Heart left ventricle (tissue), 13 donors: ENCODE measurements at regions not wholly inside any gene's neighbourhood (a gene's known extent, or its start where the extent isn't known, plus 50 kb on each side); places are given as distances from the start of the nearest gene placed in this dataset.

ENCODE experiments used
- POLR2A ChIP-seq, 2 donors: fragments of 450-650 bp; IDR thresholded peaks; one replicate each; pipeline ENCODE4 v1.6.1; 2017; ENCODE audit warnings: antibody characterized with exemption in 2 of 2, mild to moderate bottlenecking in 2 of 2, moderate library complexity in 2 of 2
- TF ChIP-seq, protein P1 (sequence below), 12 donors: fragments of 200-600 bp; sonication (generic) in 4 of 12; IDR thresholded peaks; one replicate each; pipeline versions ENCODE4 v1.5.0 to v1.8.0; 2018 to 2022; ENCODE audit warnings: antibody characterized with exemption in 12 of 12, mild to moderate bottlenecking in 5 of 12
- donor health status: ischemic (EF 13 %, LVEDD 7.1; RV severe dilation, severe dysfunction).
- donor health status: DM: no; HTN: yes; CAD: no.
- donor health status: DM: no; HTN: no; CAD: no.
- donor health status: ischemic (EF 25% LVEDD 6.9; RV normal size, moderate dysfunction).
- donor health status: ischemic (EF 25% LVEDD 5.7; RV mildly dilated, moderate dysfunction).
- donor health status: ischemic (EF 35%, LVEDD 5.7; RV mildly dilated, moderate dysfunction).
- donor health status: nonischemic (EF 11% LVEDD 7.7; RV severe dilation, severe dysfunction).
- donor health status: DM: yes; HTN: yes; CAD: no.
- donor health status: PGD.
- donor health status: ischemic (EF 29% LVEDD 5.4; RV normal size, mild dysfunction).
- donor health status: nonischemic (EF 23%, LVEDD 6.1; RV moderate dilation, normal function).

DNA sequence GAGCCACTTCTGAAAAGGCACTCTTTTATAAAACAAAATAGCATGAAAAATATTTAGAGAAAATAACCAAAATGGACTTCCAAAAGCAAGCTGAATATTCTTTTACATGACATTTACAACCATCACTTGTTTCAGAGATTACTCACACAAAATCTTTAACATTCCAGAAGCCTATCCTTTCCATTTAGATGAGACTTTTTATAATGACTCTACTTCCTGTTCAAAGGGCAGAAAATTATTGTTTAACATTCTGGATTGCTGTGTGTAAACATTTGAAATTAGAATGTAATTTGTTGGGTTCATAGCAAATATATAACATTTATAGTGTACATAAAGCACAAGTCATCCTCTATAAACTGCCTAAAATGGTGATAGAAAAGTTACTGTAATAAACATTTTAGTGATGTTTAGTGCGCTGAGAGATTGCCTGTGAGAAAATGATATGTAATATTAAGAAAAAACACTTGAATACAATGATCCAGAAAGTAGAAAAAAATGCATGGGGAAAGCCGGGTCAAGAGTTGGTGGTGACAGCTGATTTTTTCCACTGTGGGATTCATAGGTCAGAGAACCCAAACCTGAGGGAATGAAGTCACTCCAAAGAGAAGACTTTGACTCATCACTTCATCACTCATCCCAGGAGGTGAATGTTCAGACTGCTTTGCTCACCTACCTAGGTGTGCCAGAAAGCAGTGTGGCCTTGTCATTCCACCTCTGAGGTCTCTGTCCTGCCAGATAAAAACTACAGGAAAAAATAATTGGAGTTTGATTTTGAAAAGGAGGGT lies 305.8 kb downstream of the ARPP21 start:
- TF ChIP-seq, protein P1, sequence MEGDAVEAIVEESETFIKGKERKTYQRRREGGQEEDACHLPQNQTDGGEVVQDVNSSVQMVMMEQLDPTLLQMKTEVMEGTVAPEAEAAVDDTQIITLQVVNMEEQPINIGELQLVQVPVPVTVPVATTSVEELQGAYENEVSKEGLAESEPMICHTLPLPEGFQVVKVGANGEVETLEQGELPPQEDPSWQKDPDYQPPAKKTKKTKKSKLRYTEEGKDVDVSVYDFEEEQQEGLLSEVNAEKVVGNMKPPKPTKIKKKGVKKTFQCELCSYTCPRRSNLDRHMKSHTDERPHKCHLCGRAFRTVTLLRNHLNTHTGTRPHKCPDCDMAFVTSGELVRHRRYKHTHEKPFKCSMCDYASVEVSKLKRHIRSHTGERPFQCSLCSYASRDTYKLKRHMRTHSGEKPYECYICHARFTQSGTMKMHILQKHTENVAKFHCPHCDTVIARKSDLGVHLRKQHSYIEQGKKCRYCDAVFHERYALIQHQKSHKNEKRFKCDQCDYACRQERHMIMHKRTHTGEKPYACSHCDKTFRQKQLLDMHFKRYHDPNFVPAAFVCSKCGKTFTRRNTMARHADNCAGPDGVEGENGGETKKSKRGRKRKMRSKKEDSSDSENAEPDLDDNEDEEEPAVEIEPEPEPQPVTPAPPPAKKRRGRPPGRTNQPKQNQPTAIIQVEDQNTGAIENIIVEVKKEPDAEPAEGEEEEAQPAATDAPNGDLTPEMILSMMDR (IDR thresholded peaks at IDR 0.05) = no peak
- TF ChIP-seq POLR2A (IDR thresholded peaks at IDR 0.05) = no peak
